ENCODE measurements at regions not wholly inside any gene's neighbourhood (a gene's known extent, or its start where the extent isn't known, plus 50 kb on each side); places are given as distances from the start of the nearest gene placed in this dataset.

DNA sequence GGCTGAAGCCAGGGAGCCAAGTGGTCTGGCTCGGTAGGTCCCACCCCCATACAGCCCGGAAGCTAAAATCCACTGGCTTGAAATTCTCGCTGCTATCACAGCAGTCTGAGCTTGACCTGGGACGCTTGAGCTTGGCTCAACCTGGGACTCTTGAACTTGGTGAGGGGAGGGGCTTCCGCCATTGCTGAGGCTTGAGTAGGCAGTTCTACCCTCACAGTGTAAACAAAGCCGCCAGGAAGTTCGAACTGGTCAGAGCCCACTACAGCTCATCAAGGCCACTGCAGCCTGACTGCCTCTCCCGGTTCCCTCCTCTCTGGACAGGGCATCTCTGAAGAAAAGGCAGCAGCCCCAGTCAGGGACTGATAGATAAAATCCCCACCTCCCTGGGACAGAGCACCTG lies 1337.7 kb downstream of the HACE1 start:
- H3K4me3 ChIP-seq (ENCODE audit: low read length), result no peak overlapping the region
- 91% methylated on average over 8 of the region's 8 CpGs; no CpG with 5 or more reads in 1 of the 2 experiments for WGBS, 2 experiments (ENCODE audit: insufficient coverage in 1 of 2, insufficient read length in 1 of 2)
- H3K9ac ChIP-seq (ENCODE audit: extremely low read depth, low read length, poor library complexity, severe bottlenecking), result no peak overlapping the region
- Mint-ChIP-seq H3K9me3 (peaks cover 7% of the 10 kb centered on the region), H3K4me3 (no peak overlapping the region), H3K36me3 (ENCODE audit: low read depth) (no peaks in the 10 kb centered on the region), H3K27me3 (ENCODE audit: insufficient read depth) (peaks cover 6% of the 10 kb centered on the region), H3K27ac (no peak overlapping the region), H3K4me1 (no peaks in the 10 kb centered on the region)
- no peaks in the 10 kb centered on the region for H3K4me1 ChIP-seq (ENCODE audit: control insufficient read depth, insufficient read depth, low read length)
- no peaks in the 10 kb centered on the region for H3K9me3 ChIP-seq (ENCODE audit: control insufficient read depth, low read length)
- H3K27me3 ChIP-seq (ENCODE audit: control insufficient read depth, insufficient read depth, low read length, poor library complexity, severe bottlenecking), result no peaks in the 10 kb centered on the region
- no peak overlapping the region for H3K27ac ChIP-seq (ENCODE audit: low read depth, low read length)
- peak; percentile 58 for DNase-seq
- H3K36me3 ChIP-seq (ENCODE audit: control insufficient read depth, insufficient read depth, low read length), result no peaks in the 10 kb centered on the region
- no peak for TF ChIP-seq CTCF (conservative IDR thresholded peaks at IDR 0.05)

DNA sequence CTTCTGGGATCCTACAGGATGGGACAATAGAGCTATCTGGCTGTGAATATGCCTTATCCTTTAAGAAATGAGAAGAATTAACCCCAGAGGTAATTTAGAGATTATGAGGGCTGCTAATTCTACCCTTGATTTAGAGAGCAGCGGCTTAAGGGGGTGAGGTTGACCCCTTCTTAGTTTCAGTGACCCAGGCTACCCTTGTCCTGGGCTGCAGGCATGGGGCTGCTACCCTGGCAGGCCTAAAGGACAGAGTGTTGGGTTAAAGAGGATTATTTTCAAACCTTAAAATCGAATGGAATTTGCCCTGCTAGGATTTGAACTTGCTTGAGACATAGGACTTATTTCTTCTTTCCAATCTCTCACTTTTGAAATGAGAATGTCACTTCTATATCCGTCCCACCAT lies 1343.4 kb downstream of the HACE1 start:
- Histone ChIP-seq H3K9ac (ENCODE audit: extremely low read depth, low read length, poor library complexity, severe bottlenecking) (no peak overlapping the region), H3K4me3 (ENCODE audit: low read length) (no peak overlapping the region), H3K4me1 (ENCODE audit: control insufficient read depth, insufficient read depth, low read length) (no peaks in the 10 kb centered on the region), H3K9me3 (ENCODE audit: control insufficient read depth, low read length) (no peaks in the 10 kb centered on the region), H3K27me3 (ENCODE audit: control insufficient read depth, insufficient read depth, low read length, poor library complexity, severe bottlenecking) (no peaks in the 10 kb centered on the region), H3K27ac (ENCODE audit: low read depth, low read length) (no peak overlapping the region), H3K36me3 (ENCODE audit: control insufficient read depth, insufficient read depth, low read length) (no peaks in the 10 kb centered on the region)
- no peak for DNase-seq
- no peak overlapping the region for H3K4me3 Mint-ChIP-seq
- H3K4me1 Mint-ChIP-seq, result peaks cover 1% of the 10 kb centered on the region
- WGBS, 2 experiments (ENCODE audit: insufficient coverage in 1 of 2, insufficient read length in 1 of 2), result 77 to 82% methylated on average over 2 to 3 of the region's 3 CpGs
- no peaks in the 10 kb centered on the region for H3K36me3 Mint-ChIP-seq (ENCODE audit: low read depth)
- H3K27me3 Mint-ChIP-seq (ENCODE audit: insufficient read depth), result no peaks in the 10 kb centered on the region
- no peak for TF ChIP-seq CTCF (conservative IDR thresholded peaks at IDR 0.05)
- H3K9me3 Mint-ChIP-seq, result no peaks in the 10 kb centered on the region
- H3K27ac Mint-ChIP-seq, result no peak overlapping the region

DNA sequence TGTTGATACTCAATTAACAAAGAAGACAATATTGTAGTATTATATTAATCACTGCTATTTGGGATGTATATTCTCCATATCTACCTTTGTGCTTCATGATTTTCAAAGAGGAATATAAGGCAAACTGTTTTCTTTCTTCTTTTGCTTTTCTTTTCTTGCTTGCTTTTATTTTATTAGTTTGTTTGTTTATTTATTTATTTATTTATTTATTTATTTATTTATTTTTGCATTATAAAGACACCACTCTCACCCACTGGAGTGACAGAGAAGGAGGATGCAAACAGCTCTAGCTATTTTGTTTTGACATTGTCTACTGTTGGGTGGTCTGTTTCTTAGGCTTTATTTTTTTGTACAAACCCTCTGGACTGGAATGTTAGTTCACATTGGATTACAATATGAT lies 1352.7 kb downstream of the HACE1 start:
- no peak overlapping the region for H3K4me3 Mint-ChIP-seq
- peaks cover 2% of the 10 kb centered on the region for H3K4me1 Mint-ChIP-seq
- no peaks in the 10 kb centered on the region for H3K9me3 Mint-ChIP-seq

More for the DNA sequence above, 1352.7 kb downstream of the HACE1 start:
- no peak overlapping the region for H3K27ac Mint-ChIP-seq
- no peaks in the 10 kb centered on the region for H3K4me1 ChIP-seq (ENCODE audit: control insufficient read depth, insufficient read depth, low read length)
- no peaks in the 10 kb centered on the region for H3K27me3 Mint-ChIP-seq (ENCODE audit: insufficient read depth)
- no peaks in the 10 kb centered on the region for H3K27me3 ChIP-seq (ENCODE audit: control insufficient read depth, insufficient read depth, low read length, poor library complexity, severe bottlenecking)
- H3K9ac ChIP-seq (ENCODE audit: extremely low read depth, low read length, poor library complexity, severe bottlenecking), result no peak overlapping the region
- H3K27ac ChIP-seq (ENCODE audit: low read depth, low read length), result no peak overlapping the region
- TF ChIP-seq CTCF (conservative IDR thresholded peaks at IDR 0.05), result no peak
- no peak overlapping the region for H3K4me3 ChIP-seq (ENCODE audit: low read length)
- no peaks in the 10 kb centered on the region for H3K36me3 ChIP-seq (ENCODE audit: control insufficient read depth, insufficient read depth, low read length)
- DNase-seq, result no peak
- no peaks in the 10 kb centered on the region for H3K36me3 Mint-ChIP-seq (ENCODE audit: low read depth)
- no peaks in the 10 kb centered on the region for H3K9me3 ChIP-seq (ENCODE audit: control insufficient read depth, low read length)
